ENCODE measurements at regions not wholly inside any gene's neighbourhood (a gene's known extent, or its start where the extent isn't known, plus 50 kb on each side); places are given as distances from the start of the nearest gene placed in this dataset.
A peak's percentile ranks its signal among the peaks of the same experiment; 100 is the strongest.

GRCh38 chr18:73279498-73279897 lies 411.7 kb upstream of the NETO1 start:
- no peak for DNase-seq

- no peak for DNase-seq
Measured at GRCh38 chr18:73274812-73275621, 407.2 kb upstream of the NETO1 start.

GRCh38 chr18:73270920-73271634 lies 403.3 kb upstream of the NETO1 start:
- DNase-seq: no peak

GRCh38 chr18:73264562-73264921 lies 396.8 kb upstream of the NETO1 start:
- DNase-seq: no peak

- no peak for DNase-seq
Measured at GRCh38 chr18:73261923-73262322, 394.1 kb upstream of the NETO1 start.

GRCh38 chr18:73261243-73261642 lies 393.5 kb upstream of the NETO1 start:
- DNase-seq: no peak

GRCh38 chr18:73258375-73259087 lies 390.7 kb upstream of the NETO1 start:
- DNase-seq: no peak

GRCh38 chr18:73254564-73254963 lies 386.8 kb upstream of the NETO1 start:
- no peak for DNase-seq

GRCh38 chr18:73249030-73249429 lies 381.2 kb upstream of the NETO1 start:
- no peak for DNase-seq

GRCh38 chr18:73246763-73247162 lies 379.0 kb upstream of the NETO1 start:
- DNase-seq: no peak

- no peak for DNase-seq
Measured at GRCh38 chr18:73245345-73245744, 377.6 kb upstream of the NETO1 start.

GRCh38 chr18:73244401-73244800 lies 376.6 kb upstream of the NETO1 start:
- DNase-seq: peak; percentile 12

- DNase-seq: no peak
Measured at GRCh38 chr18:73240899-73241298, 373.1 kb upstream of the NETO1 start.

- DNase-seq: no peak
Measured at GRCh38 chr18:73235921-73236320, 368.1 kb upstream of the NETO1 start.

GRCh38 chr18:73235491-73235890 lies 367.7 kb upstream of the NETO1 start:
- peak; percentile 57 for DNase-seq

GRCh38 chr18:73232933-73233332 lies 365.1 kb upstream of the NETO1 start:
- DNase-seq: no peak

- no peak for DNase-seq
Measured at GRCh38 chr18:73220663-73221062, 352.9 kb upstream of the NETO1 start.

GRCh38 chr18:73218293-73218692 lies 350.5 kb upstream of the NETO1 start:
- DNase-seq: no peak

- DNase-seq: no peak
Measured at GRCh38 chr18:73214970-73215369, 347.2 kb upstream of the NETO1 start.

GRCh38 chr18:73212442-73212841 lies 344.7 kb upstream of the NETO1 start:
- no peak for DNase-seq

GRCh38 chr18:73201940-73202339 lies 334.2 kb upstream of the NETO1 start:
- no peak for DNase-seq

GRCh38 chr18:73199151-73199550 lies 331.4 kb upstream of the NETO1 start:
- peak; percentile 2 for DNase-seq

- DNase-seq: no peak
Measured at GRCh38 chr18:73189718-73190117, 321.9 kb upstream of the NETO1 start.

- no peak for DNase-seq
Measured at GRCh38 chr18:73168236-73168635, 300.4 kb upstream of the NETO1 start.
